Erythroblast (primary cell): ENCODE measurements at regions not wholly inside any gene's neighbourhood (a gene's known extent, or its start where the extent isn't known, plus 50 kb on each side); places are given as distances from the start of the nearest gene placed in this dataset.

Experiments
- GATA1 ChIP-seq: IDR thresholded peaks from 2 replicates; pipeline ENCODE4 v1.6.1; 2011; ENCODE audit warnings: low read depth, mild to moderate bottlenecking, control low read depth, low read length, moderate library complexity
- POLR2A ChIP-seq: IDR thresholded peaks from 2 replicates; pipeline ENCODE4 v1.6.1; 2011; ENCODE audit warnings: mild to moderate bottlenecking, low read length

DNA sequence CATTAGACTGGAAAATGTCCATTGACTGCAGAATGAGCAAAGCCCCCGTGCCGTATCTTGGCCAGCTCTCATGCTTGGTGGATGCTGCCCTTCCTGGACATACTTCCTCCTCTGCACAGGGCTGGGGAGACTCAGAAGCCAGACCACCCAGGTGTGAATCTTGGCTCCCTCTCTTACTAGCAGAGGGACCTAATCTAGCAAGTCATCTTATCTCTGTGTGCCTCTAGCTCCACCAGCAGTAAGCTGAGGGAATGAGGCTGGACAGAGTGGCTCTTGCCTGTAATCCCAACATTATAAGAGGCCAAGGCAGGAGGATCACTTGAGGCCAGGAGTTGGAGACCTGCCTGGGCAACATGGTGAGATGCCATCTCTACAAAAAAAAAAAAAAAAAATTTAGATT lies 173.8 kb upstream of the GHITM start:
- TF ChIP-seq POLR2A (no peak), GATA1 (no peak)
